GM19351 (cell line): ENCODE measurements at regions not wholly inside any gene's neighbourhood (a gene's known extent, or its start where the extent isn't known, plus 50 kb on each side); places are given as distances from the start of the nearest gene placed in this dataset.
A peak's percentile ranks its signal among the peaks of the same experiment; 100 is the strongest.

Experiments used
- ATAC-seq: cut with Tn5 transposase; IDR thresholded peaks from one replicate; pipeline ENCODE4 v1.9.1; 2021; ENCODE audit warnings: mild to moderate bottlenecking, moderate library complexity; ENCODE audit not compliant: unreplicated experiment

DNA sequence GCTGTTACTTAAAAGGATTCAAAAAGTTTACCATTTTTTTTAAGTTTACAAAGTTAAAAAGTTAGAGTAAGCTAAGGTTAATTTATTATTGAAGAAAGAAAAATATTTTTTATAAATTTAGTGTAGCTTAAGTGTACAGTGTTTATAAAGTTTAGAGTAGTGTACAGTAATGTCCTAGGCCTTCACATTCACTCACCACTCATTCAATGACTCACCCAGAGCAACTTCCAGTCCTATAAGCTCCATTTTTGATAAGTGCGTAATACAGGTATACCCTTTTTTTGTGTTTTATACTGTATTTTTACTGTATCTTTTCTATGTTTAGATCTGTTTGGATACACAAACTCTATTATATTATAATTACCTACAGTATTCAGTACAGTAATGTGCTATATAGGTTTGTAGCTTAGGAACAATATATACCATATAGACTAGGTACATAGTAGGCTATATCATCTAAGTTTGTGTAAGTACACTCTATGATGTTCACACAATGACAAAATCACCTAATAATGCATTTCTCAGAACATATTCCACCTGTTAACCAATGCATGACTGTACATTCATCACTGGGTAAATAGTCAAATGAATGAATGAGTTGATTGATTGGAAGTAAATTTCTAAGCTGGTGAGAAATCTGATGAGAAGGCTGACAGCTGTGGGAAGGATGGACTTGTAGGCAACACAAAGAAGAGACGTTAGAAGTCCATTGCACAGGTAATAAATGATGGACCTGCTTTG, 95.2 kb upstream of the CDIN1 start:
- no peak for ATAC-seq

DNA sequence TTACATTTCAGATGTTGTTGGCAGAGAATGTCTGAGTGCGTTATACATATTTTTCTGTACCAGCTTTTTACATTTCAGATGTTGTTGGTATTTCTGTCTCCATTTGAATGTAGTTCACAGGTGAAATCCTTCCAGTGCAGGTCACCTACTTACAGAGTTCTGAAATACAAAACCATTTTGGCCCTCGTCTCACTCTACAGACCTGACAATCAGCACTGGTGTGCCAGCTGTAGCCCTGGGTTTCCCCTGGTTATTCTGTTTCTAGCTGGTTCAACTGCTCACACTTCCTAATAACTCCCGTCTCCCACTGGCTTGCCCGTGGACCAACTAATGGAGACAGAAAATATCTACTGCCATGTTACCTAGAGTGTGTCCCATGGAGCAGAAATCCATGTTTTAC, 87.5 kb upstream of the CDIN1 start:
- no peak for ATAC-seq

DNA sequence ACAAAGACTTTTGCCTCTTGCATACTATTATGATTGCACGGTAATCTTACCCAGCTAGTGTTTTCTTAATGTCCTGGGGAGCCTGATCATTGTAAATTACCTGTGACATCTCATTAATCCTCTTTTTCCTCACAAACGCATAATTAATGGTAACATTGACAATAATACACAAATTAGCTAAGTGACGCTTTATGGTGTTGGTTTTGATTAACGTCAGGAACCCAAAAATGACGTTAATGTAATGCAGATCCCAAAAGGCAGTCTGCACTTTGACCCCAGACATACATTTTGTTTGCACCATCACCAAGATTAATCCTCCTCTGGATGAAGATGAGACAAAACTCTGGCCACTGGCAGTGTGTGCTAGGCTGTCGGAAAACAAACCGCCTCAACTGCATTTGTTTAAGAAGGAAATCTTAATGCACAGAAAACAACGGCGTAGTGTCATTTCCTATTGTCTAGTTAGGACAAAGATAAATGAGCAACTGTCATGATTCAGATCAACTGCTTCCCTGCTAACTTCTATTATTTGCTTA, 83.9 kb upstream of the CDIN1 start:
- no peak for ATAC-seq

DNA sequence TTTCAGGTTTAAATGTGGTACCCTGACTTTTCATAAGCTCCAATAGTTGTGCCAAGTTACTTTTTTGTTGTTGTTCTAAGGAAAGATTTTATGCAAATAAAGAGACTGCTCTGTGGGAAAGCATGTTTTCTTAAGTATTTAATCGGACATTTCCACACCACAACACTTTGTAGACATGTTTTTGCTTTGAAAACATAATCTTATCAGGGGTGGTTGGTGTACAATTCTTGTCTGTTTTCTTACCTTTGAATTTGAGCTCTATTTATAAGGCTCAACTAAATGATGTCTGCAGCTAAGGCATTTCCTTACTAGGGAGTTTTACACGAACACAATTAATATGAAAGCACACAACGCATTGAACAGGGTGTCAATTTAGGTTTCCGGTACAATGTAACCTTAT, 81.5 kb upstream of the CDIN1 start:
- ATAC-seq = no peak

DNA sequence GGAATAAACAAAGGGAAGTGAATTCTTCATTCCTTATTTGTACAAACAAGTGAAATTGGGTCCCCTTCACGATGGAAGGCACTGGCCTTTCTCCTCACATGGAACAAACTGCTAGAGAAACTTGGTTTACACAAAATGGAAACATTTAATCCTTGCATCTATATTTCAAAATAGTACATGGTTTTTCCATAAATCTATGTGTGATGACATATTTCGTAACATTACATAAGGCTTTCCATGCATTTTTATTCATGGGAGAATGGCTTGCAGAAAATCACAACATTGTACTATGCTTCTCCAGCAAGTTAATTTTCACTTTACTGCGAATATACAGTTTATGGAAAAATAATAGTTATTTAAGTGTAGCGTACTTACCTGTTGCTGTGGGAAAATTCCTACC, 81.0 kb upstream of the CDIN1 start:
- no peak for ATAC-seq

DNA sequence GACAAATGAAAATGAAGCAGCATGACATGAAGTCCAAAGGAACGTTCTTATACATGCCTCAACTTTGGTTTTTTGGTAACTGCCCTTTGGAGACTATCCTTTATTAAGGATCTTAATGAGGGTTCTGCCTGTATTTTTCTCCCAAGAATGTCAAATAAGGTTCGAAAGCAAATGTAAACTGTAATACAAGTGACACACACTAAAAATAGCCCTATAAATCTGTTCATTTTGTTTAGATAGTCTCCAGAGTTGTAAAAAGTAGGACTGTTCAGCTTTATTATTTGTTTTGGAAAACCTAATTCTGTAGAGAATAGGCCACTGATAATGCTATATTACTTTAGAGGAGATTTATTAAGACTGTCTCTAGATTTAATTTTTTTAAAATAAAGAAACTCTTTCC, 80.5 kb upstream of the CDIN1 start:
- ATAC-seq = no peak

DNA sequence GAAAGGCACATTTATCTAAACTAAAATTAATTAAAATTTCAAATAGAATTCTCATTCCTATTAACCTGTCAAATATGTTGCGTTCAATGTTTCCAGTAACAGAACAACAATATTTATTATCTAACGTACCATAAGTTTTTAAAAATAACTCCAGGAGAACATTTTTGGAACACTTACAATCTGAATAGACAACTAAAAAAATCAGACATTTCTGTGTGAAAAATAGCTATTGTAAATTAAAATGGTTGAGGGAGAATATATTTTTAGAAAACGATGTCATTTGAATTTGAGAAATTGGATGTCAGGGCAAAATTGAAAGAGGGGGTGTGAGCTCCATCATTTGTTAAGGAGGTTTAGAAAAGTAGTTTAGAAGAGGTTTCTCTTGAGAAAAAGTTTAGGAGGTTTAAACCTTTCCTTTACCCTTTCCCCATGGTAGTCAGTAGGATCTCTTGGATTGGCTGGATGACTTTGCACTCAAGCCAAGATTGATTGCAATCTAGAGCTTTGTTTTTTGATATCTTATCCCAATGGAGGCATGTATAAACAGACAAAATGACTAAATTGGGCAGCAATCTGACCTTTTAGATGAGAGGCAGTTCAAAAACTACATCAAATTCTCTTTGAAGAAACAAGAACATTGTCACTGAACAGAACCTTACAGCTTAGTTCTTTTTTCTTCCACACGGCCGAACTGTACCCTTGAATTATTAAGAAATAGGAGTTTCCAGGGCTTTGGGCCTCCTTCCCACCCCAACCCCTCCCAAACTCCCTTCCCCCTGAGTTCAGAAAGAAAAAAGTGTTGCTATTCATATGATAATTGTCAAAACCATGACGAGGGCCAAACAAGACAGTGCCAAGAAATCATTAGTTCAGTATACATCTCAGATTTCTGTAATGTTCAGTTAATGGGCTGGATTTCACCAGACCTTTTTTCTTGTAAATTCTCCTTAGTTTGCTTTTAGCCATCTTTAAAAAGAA, 79.7 kb upstream of the CDIN1 start:
- no peak for ATAC-seq

DNA sequence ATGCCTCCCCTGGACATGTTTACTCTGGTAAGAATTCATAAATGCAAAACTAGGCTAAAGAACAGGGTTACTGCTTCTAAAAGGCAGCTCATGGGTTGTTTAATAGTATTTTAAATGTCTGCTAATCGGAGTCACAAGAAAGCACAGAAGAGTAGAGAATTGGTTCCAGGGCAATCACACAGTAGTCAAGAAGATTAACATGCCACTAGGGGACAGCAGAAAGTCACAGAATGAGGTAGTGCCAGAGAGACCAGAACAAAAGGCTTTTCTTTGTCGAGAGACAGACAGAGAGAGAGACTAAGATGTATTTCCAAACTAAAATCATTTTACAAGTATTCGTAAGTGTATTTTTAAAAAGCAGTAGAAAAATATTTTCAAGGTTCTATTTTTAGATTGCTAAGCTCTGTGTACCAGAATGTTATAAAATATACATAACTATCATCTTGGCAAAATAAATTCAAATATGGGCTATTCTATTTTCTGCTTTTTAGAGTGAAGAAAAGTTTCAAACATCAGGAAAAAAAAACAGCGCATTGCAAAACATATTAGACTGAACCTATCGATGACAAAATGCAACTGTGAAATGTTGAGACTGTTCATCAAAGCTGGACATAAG, 78.3 kb upstream of the CDIN1 start:
- ATAC-seq = peak; percentile 88

DNA sequence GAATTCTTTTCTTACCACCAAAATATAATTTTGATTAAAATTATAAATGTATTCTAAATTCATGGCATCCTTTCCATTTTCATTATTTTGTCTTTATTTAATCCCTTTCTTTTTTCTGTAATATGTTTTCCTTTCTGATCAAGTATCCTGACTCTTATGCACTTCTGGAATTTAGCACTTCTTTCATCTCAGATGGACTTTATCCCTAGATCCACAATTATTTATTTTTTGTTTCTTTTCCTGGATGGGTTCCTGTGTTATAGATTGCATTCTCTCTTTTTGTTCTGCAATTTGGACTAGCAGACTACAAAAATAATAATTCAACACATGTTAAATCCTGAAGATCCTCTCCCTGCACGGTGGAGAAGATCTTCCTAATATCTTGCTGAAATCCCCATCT, 76.9 kb upstream of the CDIN1 start:
- no peak for ATAC-seq

DNA sequence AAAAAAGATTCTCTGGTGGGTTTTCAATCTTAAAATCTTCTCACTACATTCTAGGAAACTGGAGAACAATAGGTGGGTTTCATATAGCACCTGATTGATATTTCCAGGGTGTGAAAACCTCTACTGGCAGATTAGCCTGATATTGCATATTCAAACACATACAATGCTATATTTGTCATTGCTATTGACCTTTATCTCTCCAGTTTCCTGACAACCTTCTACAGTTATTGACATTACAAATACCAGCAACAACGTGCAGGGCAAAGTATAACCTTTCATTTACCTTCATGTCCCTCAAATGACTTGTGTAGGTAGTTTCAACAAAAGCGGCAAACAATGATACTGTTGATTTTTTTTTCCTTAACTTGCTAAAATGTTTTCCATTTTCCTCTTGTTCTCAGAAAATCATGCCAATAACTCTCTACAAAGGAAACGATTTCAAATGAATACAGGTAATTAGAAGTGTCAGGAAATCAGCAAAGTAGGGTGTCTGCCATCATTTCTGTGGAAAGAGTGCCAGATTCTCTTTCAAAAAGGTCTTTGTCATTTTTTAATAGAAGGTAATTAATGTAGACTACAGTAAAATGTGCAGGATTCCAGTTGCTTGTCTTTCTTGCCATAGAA, 72.6 kb upstream of the CDIN1 start:
- no peak for ATAC-seq

DNA sequence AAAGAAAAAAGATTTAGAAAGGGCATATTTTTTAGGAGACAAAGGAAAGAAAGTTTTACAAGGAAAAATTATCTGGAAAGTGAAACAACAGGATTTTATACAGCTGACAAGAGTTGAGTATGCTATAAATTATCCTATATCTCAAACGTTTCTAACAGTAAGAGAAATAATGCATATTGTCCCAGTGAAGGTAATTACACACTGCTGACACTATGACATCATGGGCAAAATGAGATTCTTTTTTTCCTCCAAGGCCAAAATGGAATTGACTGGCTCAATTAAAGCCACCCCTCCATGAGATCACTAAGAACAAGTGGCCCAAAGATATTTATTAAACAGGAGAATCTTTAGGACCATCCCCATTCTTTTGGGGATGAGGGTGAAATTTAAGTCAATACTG, 72.0 kb upstream of the CDIN1 start:
- ATAC-seq = no peak

DNA sequence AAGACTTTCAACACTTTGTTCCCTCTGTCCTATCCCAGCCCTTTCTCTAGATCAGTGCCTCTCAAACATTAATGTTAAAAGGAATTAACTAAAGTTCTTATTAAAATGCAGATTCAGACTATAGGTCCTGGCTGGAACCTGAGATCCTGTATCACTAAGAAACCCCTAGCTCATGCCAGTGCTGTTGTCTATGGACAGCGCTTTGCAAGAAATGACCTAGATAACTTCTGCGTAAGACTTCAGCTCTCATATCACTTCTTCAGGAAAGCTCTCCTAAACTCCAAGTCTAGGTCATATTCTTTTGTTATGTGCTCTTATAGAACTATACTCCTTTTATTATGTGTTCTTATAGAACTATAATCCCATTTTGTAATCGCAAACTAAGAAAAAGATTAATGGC, 67.8 kb upstream of the CDIN1 start:
- no peak for ATAC-seq

DNA sequence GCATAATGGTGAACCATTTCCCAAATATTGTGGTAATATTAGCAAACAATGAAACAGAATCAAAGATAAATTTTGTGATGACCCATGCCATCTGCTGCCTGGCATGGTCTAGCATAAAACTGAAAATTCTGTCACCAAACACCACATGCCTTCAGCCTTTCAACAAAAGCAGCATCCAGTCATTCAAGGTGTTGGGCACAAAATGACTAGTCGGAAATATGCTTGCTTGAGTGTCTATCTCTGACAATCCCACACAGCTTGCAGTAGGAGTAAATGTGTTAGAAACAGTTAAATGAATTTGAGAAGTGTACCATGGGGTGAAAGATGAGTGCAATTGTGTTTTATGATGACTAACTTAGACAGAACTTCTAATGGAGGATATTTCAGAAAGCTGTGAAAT, 61.7 kb upstream of the CDIN1 start:
- ATAC-seq = no peak

DNA sequence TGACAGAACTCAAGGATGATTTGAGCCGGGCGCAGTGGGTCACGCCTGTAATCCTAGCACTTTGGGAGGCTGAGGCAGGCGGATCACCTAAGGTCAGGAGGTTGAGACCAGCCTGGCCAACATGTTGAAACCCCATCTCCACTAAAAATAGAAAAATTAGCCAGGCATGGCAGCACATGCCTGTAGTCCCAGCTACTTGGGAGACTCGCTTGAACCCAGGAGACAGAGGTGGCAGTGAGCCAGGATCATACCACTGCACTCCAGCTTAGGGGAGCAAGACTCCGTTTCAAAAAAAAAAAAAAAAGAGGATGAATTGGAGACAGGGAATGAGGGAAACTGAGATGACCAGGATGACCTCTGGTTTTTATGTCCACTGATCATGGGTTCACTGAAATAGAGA, 60.4 kb upstream of the CDIN1 start:
- ATAC-seq = no peak

DNA sequence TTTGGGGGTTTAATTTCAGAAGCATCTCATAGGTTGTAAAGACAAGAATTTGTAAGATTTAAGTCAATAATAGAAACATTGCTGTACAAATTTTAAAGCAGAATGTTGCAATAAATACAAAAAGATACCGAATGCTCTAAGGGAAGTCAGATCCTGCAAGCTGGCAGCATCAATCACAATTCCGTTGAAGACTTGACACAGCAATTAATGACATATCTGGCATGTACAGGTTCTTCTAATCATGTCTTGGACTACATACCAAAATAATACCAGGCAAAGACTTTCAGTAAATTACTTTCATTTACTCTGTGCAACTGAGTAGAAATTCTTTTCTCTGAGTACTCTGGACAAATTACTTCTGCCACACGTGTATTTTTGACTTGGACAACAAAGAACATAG, 54.0 kb upstream of the CDIN1 start:
- ATAC-seq = no peak

DNA sequence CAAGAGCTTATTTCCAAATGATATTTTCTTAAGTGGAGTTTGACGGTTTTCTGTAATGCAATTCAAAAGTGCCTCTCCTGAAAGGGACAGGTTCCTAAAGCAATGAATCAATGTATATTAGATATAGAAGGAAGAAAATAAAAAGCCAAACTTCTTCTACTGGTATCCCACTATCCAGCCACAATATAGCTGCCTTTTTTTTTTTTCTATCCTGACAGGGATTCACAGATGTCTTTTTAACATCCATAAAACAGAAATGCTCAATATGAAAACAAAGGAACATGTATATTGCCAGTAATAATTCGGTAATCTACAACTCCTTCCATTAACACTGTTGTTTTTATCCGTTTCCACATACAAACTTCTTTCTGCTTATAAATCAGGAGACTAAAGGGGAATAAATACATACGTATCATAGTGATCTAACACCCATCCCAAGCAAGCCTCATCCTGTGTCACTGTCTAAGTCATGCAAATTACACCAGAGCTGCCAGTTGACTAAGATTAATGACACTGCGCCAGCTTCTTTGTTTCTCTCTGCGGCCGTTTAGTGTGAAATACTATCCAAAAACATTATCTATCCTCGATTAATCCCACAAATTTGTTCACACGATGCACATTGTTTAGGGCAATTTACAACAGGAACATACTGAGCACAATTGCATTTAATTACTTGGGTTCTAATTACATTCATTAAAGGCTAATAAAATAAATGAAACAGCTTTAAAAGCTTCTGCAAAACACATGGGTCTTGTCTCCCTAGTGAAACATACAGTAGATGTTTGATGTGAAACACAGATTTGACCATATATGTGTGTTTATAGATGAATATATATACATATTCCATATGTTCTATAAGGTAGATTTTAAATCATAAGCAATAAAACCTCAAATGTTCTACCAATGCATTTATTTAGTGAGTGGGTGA, 51.9 kb upstream of the CDIN1 start:
- ATAC-seq = no peak

DNA sequence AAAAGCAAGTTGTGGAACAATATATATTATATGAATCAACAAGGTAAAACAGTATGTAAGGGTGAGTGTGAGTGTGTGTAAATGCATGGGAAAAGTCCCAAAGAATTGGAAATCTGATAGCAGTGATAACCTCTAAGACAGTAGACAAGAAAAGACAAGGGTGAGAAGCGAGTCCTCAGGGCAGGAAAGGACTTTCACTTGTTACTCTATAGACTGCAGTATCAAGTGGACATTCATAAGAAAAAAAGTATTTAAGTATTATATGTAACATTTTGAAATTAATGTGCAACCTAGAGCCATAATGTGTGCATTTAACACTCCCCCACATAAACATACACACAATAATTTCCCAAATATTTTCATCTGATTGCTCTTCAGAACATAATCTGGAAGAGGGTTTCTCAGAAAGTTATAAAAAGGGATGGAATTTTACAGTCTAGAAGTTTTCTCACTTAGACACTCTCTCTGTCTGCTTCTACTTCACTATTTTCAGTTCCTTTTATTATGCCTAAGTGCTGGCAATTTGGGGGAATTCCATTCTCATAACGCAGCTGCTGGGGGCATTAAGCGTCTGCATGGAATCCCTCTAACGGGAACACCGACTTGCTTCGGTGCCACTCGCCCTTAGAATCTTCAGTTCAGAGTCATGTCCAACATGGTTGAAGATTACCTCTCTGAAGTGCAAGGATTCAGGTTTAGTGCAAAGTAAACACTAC, 50.0 kb upstream of the CDIN1 start:
- peak; percentile 56 for ATAC-seq
